ENCODE measurements at regions not wholly inside any gene's neighbourhood (a gene's known extent, or its start where the extent isn't known, plus 50 kb on each side); places are given as distances from the start of the nearest gene placed in this dataset.

DNA sequence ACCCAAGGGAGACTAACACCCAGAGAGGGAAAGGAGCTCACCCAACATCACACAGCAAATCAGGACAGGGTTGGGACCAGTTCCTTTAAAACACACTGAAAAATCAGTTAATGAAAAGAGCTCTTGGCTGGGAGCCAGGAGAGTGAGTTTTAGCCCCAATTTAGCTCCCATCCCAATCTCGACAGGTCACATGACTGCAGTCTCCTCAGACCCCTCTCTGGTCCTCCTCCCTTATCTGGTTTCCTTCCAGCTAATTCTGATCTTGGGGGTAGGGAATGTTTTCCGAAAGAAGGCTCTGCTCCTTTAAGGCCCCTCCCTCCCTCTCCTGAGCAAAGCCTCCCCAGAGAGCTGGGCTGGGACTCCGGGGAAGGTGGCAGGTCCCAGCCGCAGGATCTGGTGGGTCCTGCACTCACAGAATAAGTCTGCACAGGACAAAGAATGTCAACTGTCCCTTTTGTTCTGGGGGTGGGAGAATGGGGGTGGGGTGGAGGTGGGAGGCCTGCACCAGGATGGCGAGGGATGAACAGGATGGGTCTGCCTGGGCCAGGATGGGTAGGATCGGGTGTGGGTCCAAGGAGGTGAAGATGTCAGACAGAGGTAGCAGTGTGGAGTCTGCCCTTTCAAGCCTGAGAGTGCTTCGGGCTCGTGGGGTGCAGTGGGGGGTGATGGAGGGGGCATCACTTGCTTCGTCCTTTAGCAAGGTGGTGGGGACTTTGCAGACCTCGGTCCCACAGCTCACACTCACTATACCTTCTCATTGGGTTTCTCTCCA is 57.3 kb upstream of the SSBP3 start:
- Histone ChIP-seq H3K27ac (no peak overlapping the region), H3K4me1 (peaks cover 20% of the 10 kb centered on the region), H3K4me3 (no peak overlapping the region), H3K36me3 (no peaks in the 10 kb centered on the region), H3K27me3 (ENCODE audit: low read depth) (no peaks in the 10 kb centered on the region), H3K9me3 (no peaks in the 10 kb centered on the region)
- TF ChIP-seq CTCF (IDR thresholded peaks at IDR 0.05): no peak
- no peak for ATAC-seq
- DNase-seq: no peak
- intact Hi-C loops (cut with DNase I): no loop called here

- no peak for TF ChIP-seq CTCF (IDR thresholded peaks at IDR 0.05)
- no peak overlapping the region for H3K27ac ChIP-seq
- ATAC-seq: no peak
- no peak for DNase-seq
- H3K4me1 ChIP-seq: peaks cover 20% of the 10 kb centered on the region
- no peak overlapping the region for H3K4me3 ChIP-seq
- no peaks in the 10 kb centered on the region for H3K27me3 ChIP-seq (ENCODE audit: low read depth)
- no peaks in the 10 kb centered on the region for H3K9me3 ChIP-seq
- H3K36me3 ChIP-seq: no peaks in the 10 kb centered on the region
- intact Hi-C loops (cut with DNase I): no loop called here
These were observed 56.5 kb upstream of the SSBP3 start for GRCh38 chr1:54462597-54463258.

DNA sequence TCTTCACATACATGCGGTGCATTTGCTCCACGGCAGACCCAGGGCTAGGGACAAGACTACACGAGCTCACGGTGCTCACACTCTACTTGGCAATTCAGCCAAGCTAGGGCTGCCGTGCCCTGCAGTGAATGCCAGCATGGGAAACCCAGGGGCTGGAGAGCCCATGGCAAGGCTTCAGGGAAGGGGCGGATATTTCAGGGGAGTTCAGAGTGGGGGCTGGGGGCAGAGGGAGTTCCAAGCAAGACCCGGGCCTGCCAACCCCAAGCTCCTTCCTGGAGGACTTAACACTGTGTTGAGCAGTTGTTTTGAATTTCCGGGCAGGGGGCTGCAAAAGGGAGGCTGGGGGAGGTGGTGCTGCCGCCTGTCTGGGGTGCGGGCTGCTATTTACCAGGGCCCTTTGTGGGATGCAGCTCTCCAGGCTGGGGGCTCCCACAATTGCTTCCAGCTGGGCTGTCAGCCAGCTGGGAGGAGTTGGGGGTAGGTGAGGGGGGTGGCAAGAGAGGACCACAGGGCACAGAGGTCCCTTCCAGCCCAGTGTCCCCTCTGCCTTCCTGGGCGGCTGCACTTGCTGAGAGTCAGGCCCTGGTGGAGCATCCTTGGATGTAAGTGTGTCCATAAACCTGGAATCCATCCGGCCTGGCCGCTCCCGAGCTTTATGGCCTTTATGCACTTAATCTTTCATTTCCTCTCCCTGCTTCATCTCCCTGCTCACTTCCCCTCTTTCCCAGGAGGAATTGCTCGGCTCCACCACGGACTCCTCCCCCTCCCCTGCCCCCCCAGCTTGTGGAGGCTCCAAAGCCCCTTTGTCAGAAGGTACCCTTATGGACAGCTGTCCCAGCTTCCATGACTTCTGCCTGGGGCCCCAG is 55.8 kb upstream of the SSBP3 start:
- no peak for ATAC-seq
- Histone ChIP-seq H3K9me3 (no peaks in the 10 kb centered on the region), H3K4me1 (peaks cover 20% of the 10 kb centered on the region), H3K36me3 (no peaks in the 10 kb centered on the region), H3K27ac (no peak overlapping the region), H3K4me3 (no peak overlapping the region), H3K27me3 (ENCODE audit: low read depth) (no peaks in the 10 kb centered on the region)
- intact Hi-C loops (cut with DNase I): no loop called here
- no peak for TF ChIP-seq CTCF (IDR thresholded peaks at IDR 0.05)
- no peak for DNase-seq

DNA sequence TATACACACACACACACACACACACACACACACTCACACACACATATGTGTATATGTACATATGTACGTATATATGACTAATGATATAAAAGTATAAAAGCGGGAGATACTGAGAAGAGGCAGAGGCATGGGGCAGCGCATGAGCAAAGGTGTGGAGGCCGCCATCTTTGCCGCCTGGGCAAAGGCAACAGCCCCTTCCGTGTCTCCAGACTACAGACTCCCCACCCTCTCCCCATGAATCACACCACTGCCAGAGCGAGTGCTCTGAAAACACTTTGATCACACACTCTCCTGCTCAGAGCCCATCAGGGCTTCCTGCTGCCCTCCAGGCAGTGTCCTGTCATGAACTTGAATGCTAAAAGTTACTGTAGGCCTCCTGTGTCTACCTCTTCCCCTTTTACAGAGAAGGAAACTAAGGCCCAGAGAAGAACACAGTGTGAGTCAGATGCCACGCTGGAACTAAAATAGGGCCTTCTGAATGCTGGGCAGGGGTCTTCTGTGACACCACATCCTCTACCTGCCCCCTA is 54.7 kb upstream of the SSBP3 start:
- intact Hi-C loops (cut with DNase I): no loop called here
- H3K9me3 ChIP-seq: no peaks in the 10 kb centered on the region
- H3K36me3 ChIP-seq: no peaks in the 10 kb centered on the region
- peaks cover 20% of the 10 kb centered on the region for H3K4me1 ChIP-seq
- TF ChIP-seq CTCF (IDR thresholded peaks at IDR 0.05): no peak
- DNase-seq (no peak), ATAC-seq (no peak)
- no peak overlapping the region for H3K4me3 ChIP-seq
- no peak overlapping the region for H3K27ac ChIP-seq
- H3K27me3 ChIP-seq (ENCODE audit: low read depth): no peaks in the 10 kb centered on the region

DNA sequence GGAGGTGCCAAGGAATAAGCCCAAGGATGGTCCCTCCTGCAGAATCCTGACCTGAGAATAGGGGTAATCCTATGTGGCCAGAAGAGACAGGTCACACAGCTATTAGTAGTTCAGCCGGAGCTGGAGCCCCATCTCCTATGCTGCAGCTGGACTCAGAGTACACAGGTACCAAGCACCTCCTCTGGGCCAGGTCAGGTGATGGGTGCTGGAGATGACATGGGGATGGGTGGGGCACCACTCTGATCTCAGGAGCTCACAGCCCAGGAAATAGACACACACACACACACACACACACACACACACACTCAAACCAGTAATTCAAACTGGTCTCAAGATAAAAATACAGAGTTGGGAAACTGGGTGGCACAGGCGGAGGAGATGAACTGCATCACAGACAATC is 54.2 kb upstream of the SSBP3 start:
- DNase-seq (no peak), ATAC-seq (no peak)
- H3K27me3 ChIP-seq (ENCODE audit: low read depth): no peaks in the 10 kb centered on the region
- no peak overlapping the region for H3K4me3 ChIP-seq
- intact Hi-C loops (cut with DNase I): no loop called here
- peaks cover 18% of the 10 kb centered on the region for H3K4me1 ChIP-seq
- no peak for TF ChIP-seq CTCF (IDR thresholded peaks at IDR 0.05)
- no peaks in the 10 kb centered on the region for H3K9me3 ChIP-seq
- H3K27ac ChIP-seq: no peak overlapping the region
- no peaks in the 10 kb centered on the region for H3K36me3 ChIP-seq
